IMR-90 (cell line): ENCODE measurements at regions not wholly inside any gene's neighbourhood (a gene's known extent, or its start where the extent isn't known, plus 50 kb on each side); places are given as distances from the start of the nearest gene placed in this dataset.

Source experiments
- ATAC-seq: fragments of 200-7000 bp; cut with Tn5 transposase; 2 replicates; pipeline ENCODE4 v1.9.1; 2020; ENCODE audit warnings: low read depth, mild to moderate bottlenecking, moderate library complexity
- BruUV-seq: library from RNA; stranded (reverse); fragments of 400-500 nt; replicated peaks from 2 replicates; lab custom pipeline; 2021; lab: Mats Ljungman, UMichigan
- CTCF ChIA-PET: fragments of 300-600 bp; formaldehyde crosslinking; extraction: SDS; loops from one replicate; lab custom pipeline; 2021; ENCODE audit warnings: antibody characterized with exemption; lab: Yijun Ruan, JAX
- POLR2A ChIA-PET: fragments of 300-600 bp; sonication (Branson Sonifier 250); formaldehyde crosslinking; loops from one replicate; lab custom pipeline; 2022; ENCODE audit warnings: antibody characterized with exemption; ENCODE audit not compliant: unreplicated experiment; lab: Charles Lee
- DNase-seq: peaks from one replicate; pipeline ENCODE4 v3.0.0; 2013
- H2AFZ ChIP-seq: replicated peaks from 2 replicates; pipeline ENCODE3; 2013; ENCODE audit warnings: low read length, mild to moderate bottlenecking; ENCODE audit not compliant: poor library complexity
- H2AK5ac ChIP-seq: 2 replicates; pipeline ENCODE4 v1.6.1; 2013; ENCODE audit warnings: low read depth, low read length, inconsistent platforms
- H2AK9ac ChIP-seq: replicated peaks from 2 replicates; pipeline ENCODE3; 2013; ENCODE audit warnings: mild to moderate bottlenecking, low read depth, low read length, moderate library complexity; ENCODE audit not compliant: poor library complexity
- H2BK120ac ChIP-seq: 2 replicates; pipeline ENCODE4 v1.6.1; 2013; ENCODE audit warnings: low read depth, low read length, inconsistent platforms
- H2BK15ac ChIP-seq: 3 replicates; pipeline ENCODE4 v1.6.1; 2013; ENCODE audit warnings: low read depth, low read length, inconsistent platforms
- H2BK20ac ChIP-seq: 2 replicates; pipeline ENCODE4 v1.6.1; 2013; ENCODE audit warnings: low read depth, mild to moderate bottlenecking, inconsistent platforms, low read length, moderate library complexity
- H2BK5ac ChIP-seq: 2 replicates; pipeline ENCODE4 v1.6.1; 2013; ENCODE audit warnings: mild to moderate bottlenecking, low read depth, low read length, inconsistent platforms; ENCODE audit not compliant: poor library complexity, severe bottlenecking
- H3K14ac ChIP-seq: replicated peaks from 2 replicates; pipeline ENCODE4 v1.6.1; 2013; ENCODE audit warnings: low read depth, low read length, inconsistent platforms
- H3K18ac ChIP-seq: 2 replicates; pipeline ENCODE4 v1.6.1; 2013; ENCODE audit warnings: low read depth, low read length, control low read depth
- H3K23ac ChIP-seq: 2 replicates; pipeline ENCODE4 v1.6.1; 2013; ENCODE audit warnings: low read depth, low read length, inconsistent platforms
- H3K27ac ChIP-seq: 2 replicates; pipeline ENCODE4 v1.5.1; 2013; ENCODE audit warnings: mild to moderate bottlenecking, control low read depth, low read length; ENCODE audit not compliant: insufficient read depth
- H3K27me3 ChIP-seq: 2 replicates; pipeline ENCODE4 v1.6.1; 2013; ENCODE audit warnings: low read length; ENCODE audit not compliant: control insufficient read depth, insufficient read depth
- H3K36me3 ChIP-seq: 2 replicates; pipeline ENCODE4 v1.6.1; 2013; ENCODE audit warnings: low read length, mixed read lengths; ENCODE audit not compliant: control insufficient read depth, insufficient read depth
- H3K4ac ChIP-seq: 2 replicates; pipeline ENCODE4 v1.6.1; 2013; ENCODE audit warnings: low read depth, low read length, inconsistent platforms
- H3K4me1 ChIP-seq: 2 replicates; pipeline ENCODE4 v1.6.1; 2013; ENCODE audit warnings: low read length, mixed read lengths; ENCODE audit not compliant: control insufficient read depth, insufficient read depth
- H3K4me2 ChIP-seq: 2 replicates; pipeline ENCODE4 v1.6.1; 2013; ENCODE audit warnings: low read depth, mild to moderate bottlenecking, control low read depth, low read length, moderate library complexity
- H3K4me3 ChIP-seq: 2 replicates; pipeline ENCODE4 v1.5.1; 2013; ENCODE audit warnings: low read depth, mild to moderate bottlenecking, control low read depth, low read length, moderate library complexity; ENCODE audit not compliant: insufficient read depth
- H3K56ac ChIP-seq: 2 replicates; pipeline ENCODE4 v1.6.1; 2013; ENCODE audit warnings: low read length, inconsistent platforms; ENCODE audit not compliant: insufficient read depth; ENCODE audit errors: extremely low read depth
- H3K79me1 ChIP-seq, 2 experiments: 2 replicates each; pipeline ENCODE4 v1.6.1; 2013; ENCODE audit warnings: low read length in 2 of 2, inconsistent platforms in 1 of 2, low read depth in 1 of 2
- H3K9ac ChIP-seq: 2 replicates; pipeline ENCODE4 v1.6.1; 2013; ENCODE audit warnings: low read depth, low read length, control low read depth
- H3K9me1 ChIP-seq: 2 replicates; pipeline ENCODE4 v1.6.1; 2013; ENCODE audit warnings: low read length, inconsistent platforms; ENCODE audit not compliant: insufficient read depth
- H3K9me3 ChIP-seq: 2 replicates; pipeline ENCODE4 v1.6.1; 2013; ENCODE audit warnings: low read length; ENCODE audit not compliant: control insufficient read depth, insufficient read depth
- H4K20me1 ChIP-seq: 2 replicates; pipeline ENCODE4 v1.6.1; 2013; ENCODE audit warnings: low read length, inconsistent platforms; ENCODE audit not compliant: insufficient read depth
- H4K5ac ChIP-seq: 2 replicates; pipeline ENCODE4 v1.6.1; 2013; ENCODE audit warnings: mild to moderate bottlenecking, low read depth, low read length, control low read depth
- H4K8ac ChIP-seq, 2 experiments: 2 replicates each; pipeline ENCODE4 v1.6.1; 2013; ENCODE audit warnings: low read depth in 2 of 2, low read length in 2 of 2, control low read depth in 1 of 2, inconsistent platforms in 1 of 2
- H4K91ac ChIP-seq: 2 replicates; pipeline ENCODE4 v1.6.1; 2013; ENCODE audit warnings: low read depth, low read length, inconsistent platforms; ENCODE audit not compliant: insufficient read depth
- BHLHE40 ChIP-seq: fragments of 150-350 bp; IDR thresholded peaks from 2 replicates; pipeline ENCODE4 v1.6.1; 2016; ENCODE audit warnings: mild to moderate bottlenecking, low read depth, low read length
- CEBPB ChIP-seq: IDR thresholded peaks from 2 replicates; pipeline ENCODE4 v1.6.1; 2012; ENCODE audit warnings: low read depth, low read length, improper control_type of control experiment
- CHD1 ChIP-seq: IDR thresholded peaks from 2 replicates; pipeline ENCODE4 v1.6.1; 2012; ENCODE audit warnings: low read depth, low read length, improper control_type of control experiment
- ELK1 ChIP-seq: fragments of 150-350 bp; IDR thresholded peaks from 2 replicates; pipeline ENCODE4 v1.6.1; 2016; ENCODE audit warnings: low read depth, mild to moderate bottlenecking, low read length, moderate library complexity, borderline replicate concordance
- MAFK ChIP-seq: IDR thresholded peaks from 2 replicates; pipeline ENCODE4 v1.6.1; 2012; ENCODE audit warnings: low read depth, low read length, improper control_type of control experiment
- MAZ ChIP-seq: IDR thresholded peaks from 2 replicates; pipeline ENCODE4 v1.6.1; 2012; ENCODE audit warnings: low read depth, mild to moderate bottlenecking, low read length, improper control_type of control experiment, moderate library complexity, borderline replicate concordance
- MXI1 ChIP-seq: IDR thresholded peaks from 2 replicates; pipeline ENCODE4 v1.6.1; 2012; ENCODE audit warnings: low read depth, mild to moderate bottlenecking, low read length, moderate library complexity, borderline replicate concordance
- NFE2L2 ChIP-seq: fragments of 150-350 bp; IDR thresholded peaks from 2 replicates; pipeline ENCODE4 v1.6.1; 2016; ENCODE audit warnings: low read depth, mild to moderate bottlenecking, low read length
- POLR2A ChIP-seq: IDR thresholded peaks from 2 replicates; pipeline ENCODE4 v1.6.1; 2012; ENCODE audit warnings: mild to moderate bottlenecking, low read depth, low read length
- RAD21 ChIP-seq: IDR thresholded peaks from 2 replicates; pipeline ENCODE4 v1.6.1; 2012; ENCODE audit warnings: low read length, improper control_type of control experiment
- RCOR1 ChIP-seq: IDR thresholded peaks from 2 replicates; pipeline ENCODE4 v1.6.1; 2012; ENCODE audit warnings: mild to moderate bottlenecking, low read length, improper control_type of control experiment; ENCODE audit not compliant: insufficient replicate concordance
- RFX5 ChIP-seq: IDR thresholded peaks from 2 replicates; pipeline ENCODE4 v1.8.0; 2012; ENCODE audit warnings: low read depth, mild to moderate bottlenecking, low read length, moderate library complexity
- SMC3 ChIP-seq: fragments of 150-350 bp; IDR thresholded peaks from 2 replicates; pipeline ENCODE4 v1.6.1; 2016; ENCODE audit warnings: low read depth, mild to moderate bottlenecking, antibody characterized with exemption, low read length, moderate library complexity
- WGBS, 2 experiments: methylation state at CpG; one replicate each; pipeline versions ENCODE4 v1.1.5 to v1.1.7; 2013; ENCODE audit warnings: missing lambda C conversion rate in 2 of 2; ENCODE audit not compliant: insufficient read length in 1 of 2; ENCODE audit errors: extremely low coverage in 2 of 2; 5-methylcytosine and 5-hydroxymethylcytosine counted together
- dilution Hi-C: fragments of 300-500 bp; cut with HindIII; formaldehyde crosslinking; loops from one replicate; pipeline ENCODE4 v1.14.3; 2018; ENCODE audit warnings: low sequenced_read_pairs; ENCODE audit not compliant: unreplicated experiment
- in situ Hi-C: fragments of 300-500 bp; cut with MboI; formaldehyde crosslinking; loops from 3 replicates; pipeline ENCODE4 v1.14.3; 2019; ENCODE audit warnings: low sequenced_read_pairs, inconsistent platforms, mixed read lengths
- intact Hi-C: fragments of 100-400 bp; cut with micrococcal nuclease; formaldehyde crosslinking; loops from 2 replicates; pipeline ENCODE4 v1.10.0; 2022
- TF ChIP-seq, protein P1 (sequence below): fragments of 150-350 bp; IDR thresholded peaks from 2 replicates; pipeline ENCODE4 v1.6.1; 2017; ENCODE audit warnings: mild to moderate bottlenecking, antibody characterized with exemption, low read length, low read depth

DNA sequence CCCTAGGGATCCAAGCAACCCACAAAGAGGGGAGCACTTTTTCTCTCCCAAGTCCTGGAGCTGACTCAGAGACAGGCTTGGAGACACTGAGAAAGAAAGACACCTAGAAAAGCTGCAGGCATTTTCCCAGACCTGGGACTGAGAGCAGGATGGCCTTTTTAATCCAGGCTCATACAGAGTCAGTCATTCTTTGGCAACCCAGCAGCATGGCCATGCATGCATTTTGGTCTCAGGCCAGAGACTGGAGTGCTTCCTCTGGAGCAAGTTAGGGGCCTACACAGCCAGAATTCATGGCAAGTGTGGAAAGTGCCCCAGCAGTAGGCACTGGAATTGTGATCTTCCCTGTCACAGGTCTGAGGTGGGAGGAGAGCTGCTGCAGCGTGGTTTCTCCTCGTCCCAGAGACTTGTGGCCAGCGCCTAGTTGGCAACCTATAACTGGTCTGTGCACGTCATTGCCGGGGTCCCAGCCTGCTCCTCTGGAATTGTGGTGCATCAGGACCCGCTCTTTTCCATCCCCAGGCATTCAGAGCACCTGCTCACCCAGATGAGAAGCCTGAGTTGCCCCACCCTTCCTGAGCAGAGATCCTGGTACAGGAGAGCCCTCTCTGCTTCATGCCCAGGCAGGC, 231.9 kb upstream of the RAB6C start:
- Histone ChIP-seq H2AFZ (no peak overlapping the region), H3K36me3 (no peaks in the 10 kb centered on the region), H3K14ac (no peak overlapping the region), H2BK20ac (no peak overlapping the region), H3K4me3 (no peak overlapping the region), H2BK5ac (no peak overlapping the region), H2AK5ac (no peak overlapping the region), H3K79me1 (no peaks in the 10 kb centered on the region), H3K18ac (no peak overlapping the region), H2AK9ac (no peak overlapping the region), H4K5ac (no peak overlapping the region), H4K8ac (no peak overlapping the region), H3K56ac (no peak overlapping the region), H2BK15ac (no peak overlapping the region), H3K4me2 (no peak overlapping the region), H3K27ac (no peak overlapping the region), H3K9ac (no peak overlapping the region), H3K4me1 (no peaks in the 10 kb centered on the region), H3K4ac (no peak overlapping the region), H3K23ac (no peak overlapping the region), H4K91ac (no peak overlapping the region), H3K9me3 (peaks cover 7% of the 10 kb centered on the region; the same call in 1 of the 2 replicates), H4K20me1 (no peaks in the 10 kb centered on the region), H3K27me3 (no peaks in the 10 kb centered on the region), H3K9me1 (no peaks in the 10 kb centered on the region), H2BK120ac (no peak overlapping the region)
- dilution Hi-C loops: no loop called here
- intact Hi-C loops: no loop called here
- WGBS, 2 experiments: no CpG with 5 or more reads among the region's 6 CpGs
- in situ Hi-C loops: no loop called here
- TF ChIP-seq CEBPB (no peak), RCOR1 (no peak), MAZ (no peak), CHD1 (no peak), BHLHE40 (no peak), MAFK (no peak), SMC3 (no peak), ELK1 (no peak), NFE2L2 (no peak), POLR2A (no peak), MXI1 (no peak), RAD21 (no peak), RFX5 (no peak)
- TF ChIP-seq, protein P1, sequence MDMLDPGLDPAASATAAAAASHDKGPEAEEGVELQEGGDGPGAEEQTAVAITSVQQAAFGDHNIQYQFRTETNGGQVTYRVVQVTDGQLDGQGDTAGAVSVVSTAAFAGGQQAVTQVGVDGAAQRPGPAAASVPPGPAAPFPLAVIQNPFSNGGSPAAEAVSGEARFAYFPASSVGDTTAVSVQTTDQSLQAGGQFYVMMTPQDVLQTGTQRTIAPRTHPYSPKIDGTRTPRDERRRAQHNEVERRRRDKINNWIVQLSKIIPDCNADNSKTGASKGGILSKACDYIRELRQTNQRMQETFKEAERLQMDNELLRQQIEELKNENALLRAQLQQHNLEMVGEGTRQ: no peak
- BruUV-seq: no TSS peak
- ChIA-PET POLR2A (no interaction called here), CTCF (no interaction called here)
- ATAC-seq (no peak), DNase-seq (no peak)
